A673 (cell line): ENCODE measurements at regions not wholly inside any gene's neighbourhood (a gene's known extent, or its start where the extent isn't known, plus 50 kb on each side); places are given as distances from the start of the nearest gene placed in this dataset.

Experiments
- EZH2 ChIP-seq: fragments of 200-600 bp; sonication (generic); IDR thresholded peaks from 2 replicates; pipeline ENCODE4 v1.6.1; 2017; ENCODE audit warnings: borderline replicate concordance, low read depth, mild to moderate bottlenecking, mixed read lengths, antibody characterized with exemption, low read length; ENCODE audit not compliant: poor library complexity, severe bottlenecking
- TF ChIP-seq, protein P1 (sequence below): fragments of 300-800, 200-600 bp; sonication (generic); conservative IDR thresholded peaks from 2 replicates; pipeline ENCODE4 v1.5.1; 2017; ENCODE audit warnings: low read depth, mild to moderate bottlenecking, antibody characterized with exemption, low read length, moderate library complexity, mixed read lengths

GRCh38 chr13:39946769-39947168 is 291.3 kb downstream of the COG6 start:
- TF ChIP-seq, protein P1, sequence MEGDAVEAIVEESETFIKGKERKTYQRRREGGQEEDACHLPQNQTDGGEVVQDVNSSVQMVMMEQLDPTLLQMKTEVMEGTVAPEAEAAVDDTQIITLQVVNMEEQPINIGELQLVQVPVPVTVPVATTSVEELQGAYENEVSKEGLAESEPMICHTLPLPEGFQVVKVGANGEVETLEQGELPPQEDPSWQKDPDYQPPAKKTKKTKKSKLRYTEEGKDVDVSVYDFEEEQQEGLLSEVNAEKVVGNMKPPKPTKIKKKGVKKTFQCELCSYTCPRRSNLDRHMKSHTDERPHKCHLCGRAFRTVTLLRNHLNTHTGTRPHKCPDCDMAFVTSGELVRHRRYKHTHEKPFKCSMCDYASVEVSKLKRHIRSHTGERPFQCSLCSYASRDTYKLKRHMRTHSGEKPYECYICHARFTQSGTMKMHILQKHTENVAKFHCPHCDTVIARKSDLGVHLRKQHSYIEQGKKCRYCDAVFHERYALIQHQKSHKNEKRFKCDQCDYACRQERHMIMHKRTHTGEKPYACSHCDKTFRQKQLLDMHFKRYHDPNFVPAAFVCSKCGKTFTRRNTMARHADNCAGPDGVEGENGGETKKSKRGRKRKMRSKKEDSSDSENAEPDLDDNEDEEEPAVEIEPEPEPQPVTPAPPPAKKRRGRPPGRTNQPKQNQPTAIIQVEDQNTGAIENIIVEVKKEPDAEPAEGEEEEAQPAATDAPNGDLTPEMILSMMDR, result no peak
- TF ChIP-seq EZH2, result no peak
